ENCODE measurements at regions not wholly inside any gene's neighbourhood (a gene's known extent, or its start where the extent isn't known, plus 50 kb on each side); places are given as distances from the start of the nearest gene placed in this dataset.

DNA sequence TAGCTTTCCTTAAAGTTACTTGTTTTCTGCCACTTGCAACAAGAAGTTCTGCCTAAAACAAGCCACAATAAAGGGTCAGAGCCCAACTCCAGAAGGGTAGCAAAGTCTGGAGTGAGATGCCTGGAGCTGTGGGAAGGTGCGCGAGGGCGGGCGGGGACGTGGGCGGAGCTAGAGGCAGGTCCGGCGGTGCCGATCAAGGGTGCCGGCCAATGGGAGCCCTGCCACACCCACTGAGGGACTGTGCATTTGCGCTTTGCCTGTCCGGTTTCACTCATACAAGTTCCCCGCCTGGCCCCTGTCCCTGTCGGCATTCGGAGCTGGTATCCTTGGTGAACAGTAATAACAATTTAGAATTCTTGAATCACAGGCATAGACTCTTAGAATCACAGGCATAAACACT is 732.4 kb downstream of the MATN1 start:
- no peak for DNase-seq (ENCODE audit: low read depth in 4 of 4, low spot score in 1 of 4)

DNA sequence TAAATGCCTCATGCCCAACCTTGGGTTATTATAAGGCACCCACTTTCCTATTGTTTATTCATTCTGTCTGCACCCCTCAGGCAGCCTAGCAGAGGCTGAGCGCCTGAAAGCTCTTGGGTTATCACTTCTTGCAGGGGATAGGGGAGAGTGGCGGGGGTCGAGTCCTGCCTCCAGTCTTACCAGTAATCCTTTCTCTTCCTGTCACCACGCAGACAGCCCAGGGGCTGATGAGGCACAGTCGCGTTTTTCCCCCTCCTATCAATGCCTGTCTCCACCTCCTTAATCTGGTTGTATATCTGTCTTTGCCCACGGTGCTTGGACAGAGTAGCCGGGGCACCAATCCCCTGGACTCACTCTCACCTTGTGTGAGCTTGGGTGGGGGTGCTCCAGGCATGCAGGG is 733.1 kb downstream of the MATN1 start:
- DNase-seq (ENCODE audit: low read depth in 4 of 4, low spot score in 1 of 4), result no peak

DNA sequence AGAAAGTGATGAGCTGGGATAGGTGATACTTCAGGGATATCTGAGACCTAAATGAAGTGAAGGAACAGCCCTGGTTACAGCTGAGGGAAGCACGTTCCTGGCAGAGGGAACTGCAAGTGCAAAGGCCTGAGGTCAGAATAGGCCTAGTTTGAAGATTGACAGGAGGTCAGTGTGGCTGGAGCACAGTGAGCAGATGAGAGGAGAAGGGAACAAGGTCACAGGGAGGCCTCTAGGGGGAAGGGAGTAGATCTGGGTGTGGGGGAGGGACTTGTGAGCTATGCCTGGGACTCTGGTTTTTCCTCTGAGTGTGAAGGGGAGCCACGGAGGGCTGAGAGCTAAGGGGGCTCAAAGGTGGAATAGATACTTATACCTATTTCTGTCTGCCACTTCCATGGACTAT is 736.4 kb downstream of the MATN1 start:
- DNase-seq (ENCODE audit: low read depth in 4 of 4, low spot score in 1 of 4), result no peak

DNA sequence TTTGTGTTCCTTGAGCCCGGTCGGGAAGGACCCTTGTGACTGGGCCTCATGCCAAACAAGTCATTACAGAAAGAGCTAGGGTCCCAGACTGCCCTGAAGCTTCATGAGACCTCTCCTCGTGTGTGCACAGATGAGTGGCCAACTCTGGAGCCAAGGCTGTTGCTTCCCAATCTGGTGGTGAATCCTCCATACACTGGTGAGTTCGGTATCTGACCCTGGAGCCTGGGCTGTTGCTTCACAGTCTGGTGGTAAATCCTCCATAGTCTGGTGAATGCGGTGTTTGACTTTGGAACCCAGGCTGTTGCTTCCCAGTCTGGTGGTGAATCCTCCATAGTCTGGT is 737.8 kb downstream of the MATN1 start:
- no peak for DNase-seq (ENCODE audit: low read depth in 4 of 4, low spot score in 1 of 4)

DNA sequence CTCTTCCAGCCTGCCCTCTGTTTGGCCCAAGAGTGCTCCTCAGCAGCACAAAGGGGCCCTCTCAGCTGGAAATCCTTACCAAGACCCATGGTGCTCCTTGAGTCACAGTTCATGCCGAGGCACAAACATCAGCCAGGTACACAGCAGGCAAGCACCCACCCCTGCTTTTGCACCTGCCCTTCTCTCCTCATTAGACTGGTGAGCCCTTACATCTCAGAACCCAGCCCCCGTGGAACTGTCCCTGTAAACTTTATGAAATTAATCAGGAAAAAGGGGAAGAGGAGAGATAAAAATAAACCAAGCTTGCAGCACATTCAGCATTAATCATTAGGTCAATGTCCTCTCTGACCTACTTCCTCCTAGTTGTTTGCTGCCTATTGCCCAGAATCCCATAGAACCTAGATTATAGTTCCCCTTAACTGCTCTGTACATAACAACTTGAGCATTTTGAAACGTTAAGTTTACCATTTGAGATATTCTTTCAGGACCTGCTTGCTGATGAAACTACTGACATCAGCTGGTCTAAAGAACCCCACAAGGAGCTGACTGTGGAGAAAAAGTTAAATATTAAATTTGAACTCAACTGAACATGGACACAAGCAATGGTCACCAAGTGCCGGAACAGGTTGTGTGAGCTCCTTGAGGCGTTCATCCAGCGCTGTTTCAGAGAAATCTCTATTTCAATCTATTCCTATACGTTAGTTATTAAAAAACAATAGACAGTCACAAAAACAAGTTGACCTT is 738.4 kb downstream of the MATN1 start:
- DNase-seq (ENCODE audit: low read depth in 4 of 4, low spot score in 1 of 4), result no peak

DNA sequence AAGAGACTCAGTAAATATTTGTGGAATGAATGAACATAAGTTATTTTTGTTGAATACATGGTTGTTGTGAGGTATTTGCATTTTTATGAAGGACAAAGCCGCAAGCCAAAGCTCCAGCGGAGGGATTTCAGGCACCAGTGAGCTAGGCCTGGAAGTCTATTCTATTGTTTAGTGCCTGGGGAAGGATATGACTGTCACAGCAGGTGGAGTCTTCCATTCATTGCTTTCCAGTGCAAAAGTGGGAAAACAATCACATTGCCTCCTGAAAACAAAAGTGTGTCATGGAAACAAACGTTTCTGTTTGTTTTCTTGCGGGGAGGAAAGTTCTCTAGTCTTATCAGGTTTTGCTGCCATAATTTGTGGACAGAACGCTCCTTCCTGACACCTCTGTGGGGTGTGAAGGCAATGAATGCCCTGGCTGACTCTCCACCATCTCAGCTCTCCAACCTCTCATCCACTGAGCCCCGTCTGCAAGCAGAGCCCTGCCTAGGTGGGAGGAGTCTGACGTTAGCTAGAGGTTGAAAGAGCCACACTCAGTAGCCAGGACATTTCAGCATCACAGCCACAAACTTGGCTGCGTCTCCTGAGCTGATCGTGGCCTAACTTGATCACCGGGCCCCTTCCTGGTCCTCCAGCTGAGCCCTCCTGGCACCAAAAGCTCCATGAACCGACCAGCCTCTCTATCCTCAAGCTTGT is 739.1 kb downstream of the MATN1 start:
- no peak for DNase-seq (ENCODE audit: low read depth in 4 of 4, low spot score in 1 of 4)

DNA sequence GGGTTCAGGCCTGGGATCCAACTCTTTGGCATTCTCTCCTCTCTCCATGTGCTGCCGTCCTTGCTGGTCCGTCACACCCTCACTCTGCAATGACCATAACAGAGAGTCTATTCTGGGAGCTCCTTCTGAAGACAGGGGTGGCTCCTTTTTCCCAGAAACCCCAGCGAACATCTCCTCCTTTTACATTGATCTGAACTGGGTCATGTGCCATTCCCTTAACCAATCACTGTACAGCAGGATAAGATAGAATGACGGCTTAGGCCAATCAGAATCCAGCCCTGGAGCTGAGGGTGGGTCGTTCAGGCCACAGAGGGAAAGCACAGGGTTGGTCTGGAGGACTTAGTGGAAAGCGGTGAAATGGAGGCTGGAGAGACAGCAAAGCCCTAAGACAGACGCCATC is 740.1 kb downstream of the MATN1 start:
- no peak for DNase-seq (ENCODE audit: low read depth in 4 of 4, low spot score in 1 of 4)

DNA sequence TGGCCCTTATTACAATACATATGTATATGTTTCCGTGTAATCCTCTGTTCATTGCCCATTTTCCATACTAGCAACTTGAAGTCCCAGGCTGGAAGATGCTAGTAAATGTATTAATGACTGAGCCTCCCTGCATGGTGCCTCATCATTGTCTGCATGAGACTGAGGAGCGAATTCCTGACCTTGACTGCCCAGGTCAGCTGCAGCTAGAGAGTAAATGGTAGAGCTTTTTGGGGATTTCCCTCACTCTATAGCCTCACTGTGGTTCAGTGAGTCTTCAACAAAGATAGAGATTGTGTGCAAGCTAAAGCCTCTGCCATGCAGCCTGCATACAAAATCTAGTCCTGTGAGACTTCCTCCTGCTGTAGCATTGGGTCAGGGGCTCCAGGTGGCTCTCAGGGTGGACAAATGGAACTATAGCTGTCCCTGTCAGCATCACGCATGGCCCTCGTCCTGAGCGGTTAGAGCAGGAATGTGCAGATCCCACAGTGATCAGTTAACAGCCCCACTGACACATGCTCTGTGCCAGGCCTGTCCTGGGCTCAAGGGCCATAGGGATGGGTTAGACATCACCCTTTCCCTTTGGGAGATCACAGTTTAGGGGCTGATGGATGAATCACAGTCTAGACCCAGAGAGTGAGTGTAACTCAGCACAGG is 741.7 kb downstream of the MATN1 start:
- no peak for DNase-seq (ENCODE audit: low read depth in 4 of 4, low spot score in 1 of 4)

DNA sequence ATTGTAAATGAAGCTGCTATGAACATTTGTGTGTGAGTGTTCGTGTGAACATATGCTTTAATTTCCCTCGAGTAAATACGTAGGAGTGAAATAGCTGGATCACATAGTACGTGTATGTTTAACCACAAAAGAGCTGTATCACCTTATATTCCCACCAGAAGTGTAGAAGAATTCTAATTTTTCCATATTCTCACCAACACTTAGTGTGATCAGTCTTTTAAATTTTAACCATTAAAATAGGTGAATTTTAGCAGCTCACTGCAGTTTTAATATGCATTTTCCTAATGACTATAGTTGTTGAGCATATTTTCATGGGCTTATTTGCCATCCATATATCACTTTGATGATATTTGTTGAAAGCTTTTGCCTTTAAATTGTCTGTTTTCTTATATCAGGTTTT is 741.2 kb downstream of the PTPRU start:
- DNase-seq (ENCODE audit: low read depth in 4 of 4, low spot score in 1 of 4), result no peak

DNA sequence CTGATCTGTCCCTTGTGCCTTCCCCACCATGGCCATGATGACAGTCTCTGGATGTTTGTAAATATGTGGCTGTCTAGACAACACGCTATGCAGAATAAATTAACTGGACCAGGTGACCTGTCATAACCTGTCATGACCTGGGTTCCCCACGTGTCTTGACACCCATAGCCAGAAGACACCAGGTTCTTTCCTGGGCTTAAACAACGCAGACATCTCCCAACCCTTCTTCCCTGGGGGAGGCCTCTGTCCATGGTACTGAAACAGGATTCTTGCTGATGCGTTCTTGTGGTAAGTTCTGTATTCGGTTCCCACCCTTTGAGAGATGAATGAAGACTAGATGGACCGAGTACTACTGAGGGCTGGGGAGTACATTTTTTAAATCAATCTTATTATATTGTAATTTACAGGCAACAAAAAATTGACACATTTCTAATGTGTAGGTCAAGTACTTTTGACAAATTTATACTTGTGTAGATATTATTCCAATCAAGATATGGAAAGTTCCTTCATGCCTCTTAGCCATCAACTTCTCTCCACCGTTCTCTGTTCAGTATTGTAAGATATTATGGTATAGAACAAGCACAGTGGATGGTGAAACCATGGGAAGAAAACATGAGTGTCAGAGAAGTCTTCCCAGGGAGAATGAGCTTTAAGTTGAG is 738.8 kb downstream of the PTPRU start:
- no peak for DNase-seq (ENCODE audit: low read depth in 4 of 4, low spot score in 1 of 4)

DNA sequence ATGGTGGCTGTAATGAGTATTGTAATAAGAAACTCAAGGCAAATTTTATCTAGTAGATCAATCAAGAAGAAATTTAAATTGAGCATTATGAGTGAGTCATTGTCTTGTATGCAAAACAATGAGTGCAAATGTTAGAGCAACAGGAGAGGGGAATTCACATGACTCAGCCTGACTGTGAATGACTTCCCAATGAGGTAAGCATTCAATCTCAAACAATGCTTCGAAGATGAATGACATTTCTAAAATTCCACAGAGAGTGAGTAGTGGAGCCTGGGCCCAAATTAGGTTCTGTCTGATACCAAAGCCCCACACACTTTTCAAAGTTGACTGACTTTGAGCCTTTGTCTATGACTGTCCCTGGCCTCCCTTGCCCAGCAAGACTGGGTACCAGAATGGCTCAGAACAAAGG is 738.0 kb downstream of the PTPRU start:
- DNase-seq (ENCODE audit: low read depth in 4 of 4, low spot score in 1 of 4), result no peak

DNA sequence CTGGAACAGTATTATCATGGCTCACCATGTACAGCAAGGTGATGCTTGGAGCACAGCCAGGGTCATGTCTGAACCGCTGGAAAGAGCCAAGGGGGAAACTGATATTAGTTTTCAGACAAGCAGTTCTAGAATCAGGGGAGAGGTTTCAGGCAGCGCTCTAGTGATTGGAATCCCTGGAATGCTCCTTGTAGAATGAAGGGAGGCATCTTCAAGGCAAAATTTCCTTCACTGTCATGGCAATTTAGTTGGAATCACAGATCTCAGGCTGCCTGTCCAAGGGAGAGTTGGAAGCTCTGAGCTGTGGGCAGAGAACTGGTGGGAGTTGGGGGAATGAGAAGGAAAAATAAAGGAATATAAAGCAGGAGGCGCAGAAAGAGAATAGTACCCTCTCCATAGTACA is 737.1 kb downstream of the PTPRU start:
- DNase-seq (ENCODE audit: low read depth in 4 of 4, low spot score in 1 of 4), result no peak

DNA sequence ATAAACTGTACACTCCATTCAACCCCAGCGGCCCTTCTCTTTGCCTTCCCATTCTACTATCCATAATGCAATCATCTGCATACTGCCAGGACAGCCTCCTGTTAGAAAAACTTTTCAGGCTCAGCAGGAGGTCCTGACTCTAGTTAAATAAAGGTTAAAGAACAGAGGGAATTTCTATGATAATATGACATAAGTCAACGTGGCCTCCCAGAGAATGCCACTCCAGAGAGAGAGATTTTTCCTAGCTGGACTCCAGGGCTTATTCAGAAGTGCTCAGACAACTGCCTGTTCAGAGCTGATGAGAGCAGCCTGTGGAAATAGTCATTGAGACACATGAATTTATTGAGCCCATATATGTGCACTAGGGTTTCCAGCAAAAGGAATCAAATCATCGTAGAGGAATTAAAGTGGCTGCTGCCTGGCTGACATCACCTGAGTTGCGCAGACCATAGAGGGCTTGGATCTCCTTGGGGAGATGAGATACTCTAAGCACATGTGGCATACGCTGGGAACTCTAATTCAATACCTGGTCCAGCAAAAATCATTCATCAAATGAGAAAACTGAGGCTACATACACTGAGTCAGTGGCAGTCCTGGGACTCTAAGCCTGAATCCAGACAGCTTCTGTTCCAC is 736.2 kb downstream of the PTPRU start:
- DNase-seq (ENCODE audit: low read depth in 4 of 4, low spot score in 1 of 4), result no peak

DNA sequence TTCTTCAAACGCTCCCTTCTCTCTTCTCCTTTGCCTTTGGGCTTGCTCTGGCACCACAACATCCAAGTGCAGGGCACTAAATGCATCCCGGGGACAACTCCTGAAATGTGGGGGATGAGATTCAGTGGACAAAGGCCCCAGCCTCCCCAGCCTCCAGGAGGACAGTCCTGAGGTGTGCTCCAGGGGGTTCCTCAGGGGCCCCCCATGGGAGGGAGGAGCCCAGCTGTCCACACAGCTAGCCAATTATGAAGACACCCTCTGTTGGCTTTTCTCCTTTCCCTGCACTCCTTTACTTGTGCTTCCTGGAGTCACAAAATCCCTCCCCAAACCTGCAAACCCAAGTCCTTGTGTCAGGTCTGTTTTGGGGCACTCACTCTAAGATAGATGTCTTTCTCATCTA is 735.4 kb downstream of the PTPRU start:
- DNase-seq (ENCODE audit: low read depth in 4 of 4, low spot score in 1 of 4), result no peak

DNA sequence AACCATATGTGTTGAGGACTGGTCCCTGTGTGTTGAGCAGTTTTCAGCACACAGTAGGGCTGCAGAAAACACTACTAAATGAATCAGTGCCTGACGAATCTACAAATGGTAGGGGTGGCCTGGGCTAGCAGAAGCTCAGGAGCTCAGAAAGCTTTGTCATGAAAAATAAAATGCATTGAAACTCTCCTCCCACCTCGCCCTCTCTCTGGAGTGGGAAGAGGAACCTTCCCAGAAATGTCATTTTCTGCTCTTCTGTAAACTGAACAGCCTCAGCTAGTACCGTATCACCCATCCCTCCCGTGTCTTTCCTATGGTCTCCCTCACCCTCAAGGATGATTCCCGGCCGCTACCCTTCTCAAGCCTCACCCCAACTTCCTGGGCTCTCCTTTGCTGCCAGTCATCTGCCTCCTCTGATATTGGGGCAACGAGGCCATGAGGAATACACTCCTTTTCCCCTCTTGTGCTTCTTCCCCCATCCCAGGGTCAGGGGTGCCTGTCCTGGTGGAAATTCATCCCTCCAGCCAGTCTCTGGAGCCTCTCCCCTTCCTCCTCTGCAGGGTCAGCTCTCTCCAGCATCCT is 734.5 kb downstream of the PTPRU start:
- no peak for DNase-seq (ENCODE audit: low read depth in 4 of 4, low spot score in 1 of 4)

DNA sequence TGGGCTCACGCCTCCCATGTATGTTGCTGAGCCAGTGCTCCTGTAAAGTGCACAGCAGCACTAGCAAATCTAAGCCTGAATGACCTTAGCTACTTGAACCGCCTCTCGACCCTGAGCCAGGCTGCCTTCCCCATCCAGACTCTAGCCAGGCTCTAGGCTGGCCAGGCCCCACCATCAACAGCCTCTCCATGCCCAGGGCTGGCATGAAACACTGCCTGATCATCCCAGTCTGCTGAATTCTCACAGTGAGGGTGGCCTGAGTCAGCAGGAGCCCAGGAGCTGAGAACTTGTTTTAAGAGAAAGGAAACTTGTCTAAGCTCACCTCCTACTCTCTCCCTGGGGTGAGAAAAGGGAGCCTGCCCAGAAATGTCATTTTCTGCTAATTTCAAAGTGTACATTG is 733.3 kb downstream of the PTPRU start:
- no peak for DNase-seq (ENCODE audit: low read depth in 4 of 4, low spot score in 1 of 4)

DNA sequence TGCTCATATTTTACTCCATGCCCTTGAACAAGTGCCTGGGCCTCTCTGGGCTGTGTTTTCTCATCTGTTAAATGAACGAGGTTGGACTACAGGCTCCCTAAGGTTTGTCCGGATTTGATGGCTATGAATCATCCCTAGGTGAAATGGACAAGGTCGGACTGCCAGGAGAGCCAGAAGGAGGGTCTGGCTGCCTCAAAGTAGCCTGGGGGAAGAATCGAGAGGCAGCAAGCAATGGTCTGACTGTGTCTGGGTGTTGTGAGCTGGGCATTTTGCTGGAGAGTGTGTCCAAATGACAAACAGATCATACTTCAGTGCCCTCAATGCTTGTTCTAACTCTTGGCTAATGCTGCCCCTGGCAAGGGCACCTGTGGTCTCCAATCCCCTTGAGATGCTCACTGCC is 730.9 kb downstream of the PTPRU start:
- DNase-seq (ENCODE audit: low read depth in 4 of 4, low spot score in 1 of 4), result no peak

DNA sequence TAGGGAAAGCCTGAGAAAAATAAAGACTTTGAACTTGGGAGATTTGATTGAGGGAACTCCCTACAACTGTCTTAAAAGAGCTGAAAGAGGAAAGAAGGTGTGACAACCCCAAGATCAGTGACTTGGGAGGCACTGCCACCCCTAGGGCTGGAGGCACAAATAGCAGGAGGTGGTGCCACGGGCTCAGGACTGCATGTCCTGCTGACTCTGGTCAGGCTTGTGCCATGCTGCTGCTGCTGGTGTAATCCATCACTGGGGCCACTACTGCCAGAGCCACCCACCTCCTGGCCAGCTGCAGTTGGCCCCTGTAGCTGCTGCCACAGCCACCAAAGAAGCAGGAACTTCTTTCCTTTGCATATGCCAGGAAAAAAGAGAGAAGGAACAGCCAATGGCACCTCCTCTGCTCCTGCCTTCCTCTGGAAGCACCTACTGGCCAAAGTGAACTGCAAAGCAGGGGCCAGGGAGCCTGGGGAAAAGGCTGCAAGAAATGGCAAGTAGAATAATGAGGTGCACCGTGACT is 730.3 kb downstream of the PTPRU start:
- no peak for DNase-seq (ENCODE audit: low read depth in 4 of 4, low spot score in 1 of 4)

DNA sequence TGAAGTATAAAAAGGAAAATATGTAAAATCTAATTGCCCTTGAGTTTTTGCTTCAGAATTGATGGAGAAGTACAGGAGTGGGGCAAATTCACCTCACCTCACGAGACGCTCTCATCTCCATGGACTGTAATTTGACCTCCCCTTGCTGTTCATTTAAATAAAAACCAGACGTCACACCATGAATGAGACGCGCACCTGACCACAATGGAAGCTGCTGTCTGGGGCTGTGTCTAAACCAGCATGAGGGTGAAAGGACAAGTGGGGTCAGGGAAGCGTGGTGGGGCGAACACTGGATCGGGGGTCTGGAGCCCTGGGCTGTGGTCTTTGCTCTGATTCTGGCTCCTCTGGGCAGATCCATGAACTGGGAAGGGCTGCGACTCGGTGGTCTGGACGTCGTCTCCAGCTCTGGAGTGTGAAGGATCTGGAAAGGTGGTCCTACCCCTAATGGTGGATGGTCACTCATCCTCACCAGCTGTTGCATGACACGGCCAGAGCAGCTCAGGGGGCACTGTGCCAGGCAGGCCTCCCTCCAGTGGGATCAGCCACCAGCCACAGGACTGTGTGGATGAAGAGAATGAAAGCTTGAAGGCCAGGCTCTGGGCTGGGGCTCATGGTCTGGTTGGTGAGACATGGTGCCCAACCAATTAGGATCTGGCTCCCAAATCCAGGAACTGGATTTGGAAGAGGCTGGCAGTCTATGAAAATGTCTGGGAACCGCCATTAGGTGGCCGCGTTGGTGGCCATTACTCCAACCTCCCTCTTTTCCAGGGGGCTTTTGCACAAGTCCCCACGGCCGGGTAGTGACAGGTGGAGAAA is 728.6 kb downstream of the PTPRU start:
- DNase-seq (ENCODE audit: low read depth in 4 of 4, low spot score in 1 of 4), result no peak

DNA sequence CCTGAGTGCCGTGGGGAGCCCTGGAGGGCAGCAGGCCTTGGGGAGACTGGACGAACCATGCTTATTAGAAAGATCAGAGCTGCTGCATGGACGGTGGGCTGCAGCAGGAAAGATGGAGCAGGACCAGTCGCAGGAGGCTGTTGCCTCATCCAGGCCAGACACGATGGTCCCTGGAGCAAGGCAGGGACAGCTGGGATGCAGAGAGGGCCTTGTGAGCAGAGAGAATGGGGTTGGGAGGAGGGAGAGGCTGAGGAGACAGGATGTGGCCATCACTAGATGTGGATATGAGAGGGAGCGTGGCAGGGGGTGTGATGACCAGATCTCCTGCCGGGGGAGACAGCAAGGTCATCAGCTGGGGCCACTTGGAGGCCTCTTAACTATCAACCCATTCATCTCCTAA is 727.6 kb downstream of the PTPRU start:
- no peak for DNase-seq (ENCODE audit: low read depth in 4 of 4, low spot score in 1 of 4)

All from stimulated activated CD4-positive, alpha-beta T cell treated with anti-CD3 and anti-CD28 coated beads, Interleukin-1b, Interleukin-23, amount 100 ng/mL, for 24 hours (primary cell).